ENCODE measurements at regions not wholly inside any gene's neighbourhood (a gene's known extent, or its start where the extent isn't known, plus 50 kb on each side); places are given as distances from the start of the nearest gene placed in this dataset.
"Not testable (repeated sequence)": the region's sequence is repeated elsewhere in the genome, so short reads cannot be mapped to it uniquely, and the experiment has no call there.

- DNase-seq (ENCODE audit: low read depth in 3 of 3), result no peak
Observed at GRCh38 chr17:34012709-34013375, 242.2 kb upstream of the CCL2 start.

GRCh38 chr17:34015253-34015652, 239.8 kb upstream of the CCL2 start:
- no peak for DNase-seq (ENCODE audit: low read depth in 3 of 3)

GRCh38 chr17:34024386-34024785, 230.7 kb upstream of the CCL2 start:
- no peak for DNase-seq (ENCODE audit: low read depth in 3 of 3)

- no peak for DNase-seq (ENCODE audit: low read depth in 3 of 3)
Observed at GRCh38 chr17:34024806-34025551, 230.1 kb upstream of the CCL2 start.

- not testable (repeated sequence) for DNase-seq (ENCODE audit: low read depth in 3 of 3)
Observed at GRCh38 chr17:34030601-34031000, 224.5 kb upstream of the CCL2 start.

- DNase-seq (ENCODE audit: low read depth in 3 of 3), result not testable (repeated sequence)
Observed at GRCh38 chr17:34032305-34032704, 222.8 kb upstream of the CCL2 start.

GRCh38 chr17:34038786-34039185, 216.3 kb upstream of the CCL2 start:
- DNase-seq (ENCODE audit: low read depth in 3 of 3), result not testable (repeated sequence)

GRCh38 chr17:34039213-34039612, 215.9 kb upstream of the CCL2 start:
- not testable (repeated sequence) for DNase-seq (ENCODE audit: low read depth in 3 of 3)

- peak in 2 of 3 experiments; percentile 1 to 7 for DNase-seq (ENCODE audit: low read depth in 3 of 3)
Observed at GRCh38 chr17:34039759-34040555, 215.1 kb upstream of the CCL2 start.

- no peak for DNase-seq (ENCODE audit: low read depth in 3 of 3)
Observed at GRCh38 chr17:34045990-34046389, 209.1 kb upstream of the CCL2 start.

- no peak for DNase-seq (ENCODE audit: low read depth in 3 of 3)
Observed at GRCh38 chr17:34051046-34051445, 204.0 kb upstream of the CCL2 start.

GRCh38 chr17:34054495-34054894, 200.6 kb upstream of the CCL2 start:
- no peak for DNase-seq (ENCODE audit: low read depth in 3 of 3)

GRCh38 chr17:34055606-34056005, 199.5 kb upstream of the CCL2 start:
- no peak for DNase-seq (ENCODE audit: low read depth in 3 of 3)

- no peak for DNase-seq (ENCODE audit: low read depth in 3 of 3)
Observed at GRCh38 chr17:34059423-34060220, 195.5 kb upstream of the CCL2 start.

- DNase-seq (ENCODE audit: low read depth in 3 of 3), result no peak
Observed at GRCh38 chr17:34066528-34066927, 188.6 kb upstream of the CCL2 start.

- DNase-seq (ENCODE audit: low read depth in 3 of 3), result no peak
Observed at GRCh38 chr17:34067011-34067410, 188.1 kb upstream of the CCL2 start.

- no peak for DNase-seq (ENCODE audit: low read depth in 3 of 3)
Observed at GRCh38 chr17:34068571-34068970, 186.5 kb upstream of the CCL2 start.

GRCh38 chr17:34070712-34071111, 184.4 kb upstream of the CCL2 start:
- DNase-seq (ENCODE audit: low read depth in 3 of 3), result no peak

GRCh38 chr17:34071886-34072420, 183.1 kb upstream of the CCL2 start:
- DNase-seq (ENCODE audit: low read depth in 3 of 3), result no peak

GRCh38 chr17:34075076-34075475, 180.0 kb upstream of the CCL2 start:
- DNase-seq (ENCODE audit: low read depth in 3 of 3), result no peak
